DOHH2 (cell line): ENCODE measurements at regions not wholly inside any gene's neighbourhood (a gene's known extent, or its start where the extent isn't known, plus 50 kb on each side); places are given as distances from the start of the nearest gene placed in this dataset.
"Not testable (repeated sequence)": the region's sequence is repeated elsewhere in the genome, so short reads cannot be mapped to it uniquely, and the experiment has no call there.

Experiments
- CTCF ChIP-seq: fragments of 200-600 bp; sonication (generic); IDR thresholded peaks from one replicate; pipeline ENCODE4 v1.5.1; 2014; ENCODE audit warnings: antibody characterized with exemption, mild to moderate bottlenecking, low read depth, low read length; ENCODE audit not compliant: poor library complexity, severe bottlenecking
- EZH2phosphoT487 ChIP-seq: fragments of 200-600 bp; sonication (generic); IDR thresholded peaks from 2 replicates; pipeline ENCODE4 v1.6.1; 2017; ENCODE audit warnings: borderline replicate concordance, mild to moderate bottlenecking, antibody characterized with exemption, low read length, moderate library complexity, mixed read lengths

DNA sequence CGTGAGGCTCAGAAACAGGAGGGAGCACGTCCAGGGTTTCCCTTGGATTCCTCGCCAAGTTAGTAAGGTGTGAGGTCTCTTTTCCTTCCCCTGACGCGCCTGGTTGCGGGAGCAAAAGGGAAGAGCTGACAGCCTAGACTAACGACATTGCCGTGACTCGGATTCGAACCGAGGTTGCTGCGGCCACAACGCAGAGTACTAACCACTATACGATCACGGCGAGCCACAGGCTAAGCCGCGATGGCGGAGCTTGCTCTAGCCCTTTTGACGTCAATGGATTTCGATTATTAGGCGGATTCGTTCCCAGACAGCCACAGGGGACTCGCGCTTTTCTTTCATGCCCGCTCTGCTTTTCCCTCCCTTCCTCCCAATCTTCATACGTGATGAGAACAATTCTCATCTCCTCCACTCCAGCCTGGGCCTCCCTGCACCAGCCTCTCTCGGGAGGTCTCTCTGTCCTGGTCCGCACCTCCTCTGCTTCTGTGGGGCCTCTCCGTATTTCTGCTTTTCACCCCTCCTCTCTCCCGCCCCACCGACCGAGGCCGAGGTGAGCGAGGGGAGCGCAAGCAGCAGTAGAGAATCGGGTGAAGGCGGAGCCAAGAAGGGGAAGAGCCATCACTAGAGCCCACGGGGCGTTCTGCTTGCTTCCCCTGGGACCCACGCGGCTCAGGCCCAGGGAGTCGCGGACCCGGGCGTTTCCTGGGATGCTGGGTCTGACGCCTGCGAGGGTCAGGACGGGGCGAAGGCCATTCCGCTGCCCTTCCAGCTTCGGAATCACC, 150.7 kb upstream of the NBPF11 start:
- TF ChIP-seq CTCF, EZH2phosphoT487: not testable (repeated sequence)
